K562 (cell line): ENCODE measurements at regions not wholly inside any gene's neighbourhood (a gene's known extent, or its start where the extent isn't known, plus 50 kb on each side); places are given as distances from the start of the nearest gene placed in this dataset.
A peak's percentile ranks its signal among the peaks of the same experiment; 100 is the strongest.

Experiments
- GABPB1 ChIP-seq: sonication (generic); formaldehyde crosslinking; IDR thresholded peaks from 2 replicates; pipeline ENCODE4 v1.8.0; 2022; ENCODE audit warnings: mild to moderate bottlenecking, missing genetic modification reagents
- KLF6 ChIP-seq: fragments of 250-450 bp; sonication (Bioruptor Pico); IDR thresholded peaks from 2 replicates; pipeline ENCODE4 v1.4.0; 2020; ENCODE audit warnings: mild to moderate bottlenecking, moderate library complexity, borderline replicate concordance
- PTBP1 ChIP-seq: fragments of 200-400 bp; formaldehyde crosslinking; IDR thresholded peaks from 2 replicates; pipeline ENCODE4 v1.6.1; 2017; ENCODE audit warnings: low read depth, low read length
- RBM22 ChIP-seq: fragments of 200-400 bp; formaldehyde crosslinking; IDR thresholded peaks from 2 replicates; pipeline ENCODE4 v1.6.1; 2018; ENCODE audit warnings: low read length, low read depth; ENCODE audit not compliant: poor library complexity, severe bottlenecking
- RCOR1 ChIP-seq, 2 experiments: IDR thresholded peaks; 2 replicates each; pipeline ENCODE4 v1.6.1; 2012; ENCODE audit warnings: low read depth in 2 of 2, low read length in 2 of 2, borderline replicate concordance in 1 of 2, improper control_type of control experiment in 1 of 2
- THRAP3 ChIP-seq: fragments of 450-650 bp; IDR thresholded peaks from 2 replicates; pipeline ENCODE4 v1.6.1; 2016; ENCODE audit warnings: mild to moderate bottlenecking, inconsistent platforms, borderline replicate concordance
- TF ChIP-seq, protein P1 (sequence below): sonication (generic); formaldehyde crosslinking; IDR thresholded peaks from 2 replicates; pipeline ENCODE4 v1.5.0; 2020; ENCODE audit warnings: missing genetic modification reagents
- TF ChIP-seq, protein P2 (sequence below): fragments of 250-450 bp; sonication (Bioruptor Pico); IDR thresholded peaks from 2 replicates; pipeline ENCODE4 v1.4.0; 2020; ENCODE audit warnings: mild to moderate bottlenecking, moderate library complexity
- TF ChIP-seq, protein P3 (sequence below): fragments of 450-650 bp; IDR thresholded peaks from 2 replicates; pipeline ENCODE4 v1.7.1; 2018; ENCODE audit warnings: mild to moderate bottlenecking, low read depth; ENCODE audit not compliant: partially characterized antibody

DNA sequence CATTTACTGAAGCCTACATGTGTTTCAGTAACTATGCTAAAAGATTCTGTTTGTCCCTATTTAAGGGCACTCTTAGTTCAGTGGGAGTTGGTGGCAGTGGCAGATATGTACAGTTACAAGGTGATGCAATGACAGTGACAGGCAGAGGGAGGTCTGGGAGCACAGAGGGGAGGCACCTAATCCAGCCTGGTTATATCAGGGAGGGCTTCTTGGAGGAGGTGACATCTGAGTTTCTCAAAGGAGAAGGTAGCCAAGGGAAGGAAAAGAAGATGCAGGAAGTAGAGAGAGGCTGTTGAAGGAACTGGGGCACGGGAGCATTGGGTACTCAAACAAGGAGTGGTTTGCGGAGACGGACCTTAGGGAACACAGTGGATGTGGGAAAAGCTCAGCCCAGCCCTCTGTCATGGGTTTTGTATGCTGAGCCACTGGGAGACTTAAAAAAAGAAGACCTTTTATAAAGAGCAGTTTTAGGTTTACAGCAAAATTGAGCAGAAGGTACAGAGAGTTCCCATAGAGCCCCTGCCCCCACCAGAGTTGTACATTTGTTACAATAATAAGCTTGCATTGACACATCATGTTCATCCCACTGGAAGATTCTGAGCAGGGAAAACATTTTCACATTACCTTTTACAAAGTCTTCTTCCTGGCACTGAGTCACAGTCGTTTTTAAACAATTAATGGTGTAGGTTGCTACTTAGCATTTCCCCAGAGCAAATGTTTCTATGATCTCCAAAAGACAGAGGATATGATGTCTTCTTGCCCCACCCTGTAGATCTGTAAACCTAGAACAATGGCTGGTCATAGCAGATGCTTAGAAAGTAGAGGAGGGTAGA lies 83.0 kb upstream of the TAF1B start (continued):
- 0 out of 2 replicates have a peak, but pooled peaks have one; percentile 71 for TF ChIP-seq PTBP1
- peak in 1 of 2 experiments; percentile 83; a peak in 2 of 4 replicates for TF ChIP-seq RCOR1 (IDR thresholded peaks at IDR 0.05; ENCODE audit: borderline replicate concordance in 1 of 2, low read depth in 2 of 2, low read length in 2 of 2)
- no peak for TF ChIP-seq RBM22
- TF ChIP-seq KLF6 (CRISPR knock-in tag): no peak
- no peak for TF ChIP-seq GABPB1 (CRISPR knock-in tag)
- TF ChIP-seq, protein P1, sequence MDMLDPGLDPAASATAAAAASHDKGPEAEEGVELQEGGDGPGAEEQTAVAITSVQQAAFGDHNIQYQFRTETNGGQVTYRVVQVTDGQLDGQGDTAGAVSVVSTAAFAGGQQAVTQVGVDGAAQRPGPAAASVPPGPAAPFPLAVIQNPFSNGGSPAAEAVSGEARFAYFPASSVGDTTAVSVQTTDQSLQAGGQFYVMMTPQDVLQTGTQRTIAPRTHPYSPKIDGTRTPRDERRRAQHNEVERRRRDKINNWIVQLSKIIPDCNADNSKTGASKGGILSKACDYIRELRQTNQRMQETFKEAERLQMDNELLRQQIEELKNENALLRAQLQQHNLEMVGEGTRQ: no peak
- TF ChIP-seq THRAP3: no peak
- TF ChIP-seq, protein P2, sequence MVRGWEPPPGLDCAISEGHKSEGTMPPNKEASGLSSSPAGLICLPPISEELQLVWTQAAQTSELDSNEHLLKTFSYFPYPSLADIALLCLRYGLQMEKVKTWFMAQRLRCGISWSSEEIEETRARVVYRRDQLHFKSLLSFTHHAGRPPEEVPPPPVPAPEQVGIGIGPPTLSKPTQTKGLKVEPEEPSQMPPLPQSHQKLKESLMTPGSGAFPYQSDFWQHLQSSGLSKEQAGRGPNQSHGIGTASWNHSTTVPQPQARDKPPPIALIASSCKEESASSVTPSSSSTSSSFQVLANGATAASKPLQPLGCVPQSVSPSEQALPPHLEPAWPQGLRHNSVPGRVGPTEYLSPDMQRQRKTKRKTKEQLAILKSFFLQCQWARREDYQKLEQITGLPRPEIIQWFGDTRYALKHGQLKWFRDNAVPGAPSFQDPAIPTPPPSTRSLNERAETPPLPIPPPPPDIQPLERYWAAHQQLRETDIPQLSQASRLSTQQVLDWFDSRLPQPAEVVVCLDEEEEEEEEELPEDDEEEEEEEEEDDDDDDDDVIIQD (CRISPR knock-in tag): no peak
- TF ChIP-seq, protein P3, sequence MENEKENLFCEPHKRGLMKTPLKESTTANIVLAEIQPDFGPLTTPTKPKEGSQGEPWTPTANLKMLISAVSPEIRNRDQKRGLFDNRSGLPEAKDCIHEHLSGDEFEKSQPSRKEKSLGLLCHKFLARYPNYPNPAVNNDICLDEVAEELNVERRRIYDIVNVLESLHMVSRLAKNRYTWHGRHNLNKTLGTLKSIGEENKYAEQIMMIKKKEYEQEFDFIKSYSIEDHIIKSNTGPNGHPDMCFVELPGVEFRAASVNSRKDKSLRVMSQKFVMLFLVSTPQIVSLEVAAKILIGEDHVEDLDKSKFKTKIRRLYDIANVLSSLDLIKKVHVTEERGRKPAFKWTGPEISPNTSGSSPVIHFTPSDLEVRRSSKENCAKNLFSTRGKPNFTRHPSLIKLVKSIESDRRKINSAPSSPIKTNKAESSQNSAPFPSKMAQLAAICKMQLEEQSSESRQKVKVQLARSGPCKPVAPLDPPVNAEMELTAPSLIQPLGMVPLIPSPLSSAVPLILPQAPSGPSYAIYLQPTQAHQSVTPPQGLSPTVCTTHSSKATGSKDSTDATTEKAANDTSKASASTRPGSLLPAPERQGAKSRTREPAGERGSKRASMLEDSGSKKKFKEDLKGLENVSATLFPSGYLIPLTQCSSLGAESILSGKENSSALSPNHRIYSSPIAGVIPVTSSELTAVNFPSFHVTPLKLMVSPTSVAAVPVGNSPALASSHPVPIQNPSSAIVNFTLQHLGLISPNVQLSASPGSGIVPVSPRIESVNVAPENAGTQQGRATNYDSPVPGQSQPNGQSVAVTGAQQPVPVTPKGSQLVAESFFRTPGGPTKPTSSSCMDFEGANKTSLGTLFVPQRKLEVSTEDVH: no peak
- TF ChIP-seq, all 486 proteins: peak for 32
